ENCODE measurements at regions not wholly inside any gene's neighbourhood (a gene's known extent, or its start where the extent isn't known, plus 50 kb on each side); places are given as distances from the start of the nearest gene placed in this dataset.

GRCh38 chr5:143505934-143506333 lies 102.4 kb upstream of the NR3C1 start:
- ATAC-seq (no peak), DNase-seq (no peak)
- TF ChIP-seq CTCF (IDR thresholded peaks at IDR 0.05) = no peak
- no peaks in the 10 kb centered on the region for H3K36me3 ChIP-seq (ENCODE audit: low read depth)
- no peaks in the 10 kb centered on the region for H3K4me1 ChIP-seq (ENCODE audit: low read depth)
- no peaks in the 10 kb centered on the region for H3K9me3 ChIP-seq
- intact Hi-C loops (cut with DNase I, micrococcal nuclease) = no loop called here
- no peak overlapping the region for H3K4me3 ChIP-seq

- Histone ChIP-seq H3K4me3 (no peak overlapping the region), H3K9me3 (no peaks in the 10 kb centered on the region), H3K36me3 (ENCODE audit: low read depth) (no peaks in the 10 kb centered on the region), H3K4me1 (ENCODE audit: low read depth) (no peaks in the 10 kb centered on the region)
- TF ChIP-seq CTCF (IDR thresholded peaks at IDR 0.05) = no peak
- no peak for ATAC-seq
- intact Hi-C loops (cut with DNase I, micrococcal nuclease) = no loop called here
- no peak for DNase-seq
These were observed 101.9 kb upstream of the NR3C1 start for GRCh38 chr5:143505354-143505753.

GRCh38 chr5:143501310-143502044 lies 98.0 kb upstream of the NR3C1 start:
- no peak for ATAC-seq
- no peak for TF ChIP-seq CTCF (IDR thresholded peaks at IDR 0.05)
- Histone ChIP-seq H3K4me3 (no peak overlapping the region), H3K9me3 (no peaks in the 10 kb centered on the region), H3K4me1 (ENCODE audit: low read depth) (no peaks in the 10 kb centered on the region), H3K36me3 (ENCODE audit: low read depth) (no peaks in the 10 kb centered on the region)
- no peak for DNase-seq
- intact Hi-C loops (cut with DNase I, micrococcal nuclease) = no loop called here

GRCh38 chr5:143499480-143500114 lies 96.1 kb upstream of the NR3C1 start:
- no peak overlapping the region for H3K4me3 ChIP-seq
- no peaks in the 10 kb centered on the region for H3K4me1 ChIP-seq (ENCODE audit: low read depth)
- DNase-seq (no peak), ATAC-seq (no peak)
- no peak for TF ChIP-seq CTCF (IDR thresholded peaks at IDR 0.05)
- H3K36me3 ChIP-seq (ENCODE audit: low read depth) = no peaks in the 10 kb centered on the region
- intact Hi-C loops (cut with DNase I, micrococcal nuclease) = no loop called here
- H3K9me3 ChIP-seq = no peaks in the 10 kb centered on the region

GRCh38 chr5:143498821-143499220 lies 95.3 kb upstream of the NR3C1 start:
- H3K4me1 ChIP-seq (ENCODE audit: low read depth) = no peaks in the 10 kb centered on the region
- H3K36me3 ChIP-seq (ENCODE audit: low read depth) = no peaks in the 10 kb centered on the region
- DNase-seq (no peak), ATAC-seq (no peak)
- no peak overlapping the region for H3K4me3 ChIP-seq
- no peak for TF ChIP-seq CTCF (IDR thresholded peaks at IDR 0.05)
- intact Hi-C loops (cut with DNase I, micrococcal nuclease) = no loop called here
- H3K9me3 ChIP-seq = no peaks in the 10 kb centered on the region
